ENCODE measurements at regions not wholly inside any gene's neighbourhood (a gene's known extent, or its start where the extent isn't known, plus 50 kb on each side); places are given as distances from the start of the nearest gene placed in this dataset.

- no peak for DNase-seq (ENCODE audit: low read depth, low spot score)
Measured at GRCh38 chr1:218525451-218526197, 180.5 kb downstream of the TGFB2 start.

GRCh38 chr1:218526198-218526580, 181.1 kb downstream of the TGFB2 start:
- no peak for DNase-seq (ENCODE audit: low read depth, low spot score)

- no peak for DNase-seq (ENCODE audit: low read depth, low spot score)
Measured at GRCh38 chr1:218527737-218528136, 182.6 kb downstream of the TGFB2 start.

- DNase-seq (ENCODE audit: low read depth, low spot score): no peak
Measured at GRCh38 chr1:218529646-218530300, 184.6 kb downstream of the TGFB2 start.

GRCh38 chr1:218531936-218532335, 186.8 kb downstream of the TGFB2 start:
- DNase-seq (ENCODE audit: low read depth, low spot score): no peak

GRCh38 chr1:218536296-218536986, 191.3 kb downstream of the TGFB2 start:
- no peak for DNase-seq (ENCODE audit: low read depth, low spot score)

GRCh38 chr1:218537122-218537913, 192.2 kb downstream of the TGFB2 start:
- DNase-seq (ENCODE audit: low read depth, low spot score): peak; percentile 18

- no peak for DNase-seq (ENCODE audit: low read depth, low spot score)
Measured at GRCh38 chr1:218538341-218538740, 193.2 kb downstream of the TGFB2 start.

GRCh38 chr1:218546314-218546713, 201.2 kb downstream of the TGFB2 start:
- no peak for DNase-seq (ENCODE audit: low read depth, low spot score)

GRCh38 chr1:218547957-218548730, 203.0 kb downstream of the TGFB2 start:
- no peak for DNase-seq (ENCODE audit: low read depth, low spot score)

GRCh38 chr1:218548764-218549163, 203.6 kb downstream of the TGFB2 start:
- no peak for DNase-seq (ENCODE audit: low read depth, low spot score)

- DNase-seq (ENCODE audit: low read depth, low spot score): peak; percentile 54
Measured at GRCh38 chr1:218553197-218553596, 208.1 kb downstream of the TGFB2 start.

- no peak for DNase-seq (ENCODE audit: low read depth, low spot score)
Measured at GRCh38 chr1:218556016-218556415, 210.9 kb downstream of the TGFB2 start.

- DNase-seq (ENCODE audit: low read depth, low spot score): peak; percentile 76
Measured at GRCh38 chr1:218557731-218558130, 212.6 kb downstream of the TGFB2 start.

- DNase-seq (ENCODE audit: low read depth, low spot score): no peak
Measured at GRCh38 chr1:218558271-218558810, 213.2 kb downstream of the TGFB2 start.

GRCh38 chr1:218565377-218565776, 220.2 kb downstream of the TGFB2 start:
- DNase-seq (ENCODE audit: low read depth, low spot score): no peak

- DNase-seq (ENCODE audit: low read depth, low spot score): no peak
Measured at GRCh38 chr1:218568962-218569550, 223.9 kb downstream of the TGFB2 start.

- DNase-seq (ENCODE audit: low read depth, low spot score): no peak
Measured at GRCh38 chr1:218570456-218570855, 225.3 kb downstream of the TGFB2 start.

GRCh38 chr1:218571491-218571890, 226.4 kb downstream of the TGFB2 start:
- DNase-seq (ENCODE audit: low read depth, low spot score): no peak

- DNase-seq (ENCODE audit: low read depth, low spot score): no peak
Measured at GRCh38 chr1:218572050-218572449, 226.9 kb downstream of the TGFB2 start.

Data from astrocyte of the hippocampus (primary cell).